ENCODE measurements at regions not wholly inside any gene's neighbourhood (a gene's known extent, or its start where the extent isn't known, plus 50 kb on each side); places are given as distances from the start of the nearest gene placed in this dataset.

GRCh38 chr6:169044381-169045230, 209.0 kb downstream of the THBS2 start:
- DNase-seq, result no peak

- DNase-seq, result no peak
These were observed 211.6 kb downstream of the THBS2 start for GRCh38 chr6:169042061-169042460.

GRCh38 chr6:169041078-169041477, 212.6 kb downstream of the THBS2 start:
- no peak for DNase-seq

- no peak for DNase-seq
These were observed 215.0 kb downstream of the THBS2 start for GRCh38 chr6:169038691-169039090.

GRCh38 chr6:169035385-169036240, 218.0 kb downstream of the THBS2 start:
- DNase-seq, result no peak

GRCh38 chr6:169034516-169035167, 219.0 kb downstream of the THBS2 start:
- DNase-seq, result no peak

GRCh38 chr6:169029861-169030260, 223.8 kb downstream of the THBS2 start:
- DNase-seq, result no peak

GRCh38 chr6:169028343-169028742, 225.3 kb downstream of the THBS2 start:
- DNase-seq, result no peak

- no peak for DNase-seq
These were observed 227.5 kb downstream of the THBS2 start for GRCh38 chr6:169026175-169026574.

GRCh38 chr6:169024047-169024660, 229.5 kb downstream of the THBS2 start:
- no peak for DNase-seq

GRCh38 chr6:169023161-169023874, 230.3 kb downstream of the THBS2 start:
- no peak for DNase-seq

- DNase-seq, result no peak
These were observed 231.6 kb downstream of the THBS2 start for GRCh38 chr6:169022079-169022478.

GRCh38 chr6:169020821-169021220, 232.8 kb downstream of the THBS2 start:
- no peak for DNase-seq

- no peak for DNase-seq
These were observed 233.7 kb downstream of the THBS2 start for GRCh38 chr6:169019727-169020491.

- no peak for DNase-seq
These were observed 234.5 kb downstream of the THBS2 start for GRCh38 chr6:169019111-169019510.

- no peak for DNase-seq
These were observed 236.9 kb downstream of the THBS2 start for GRCh38 chr6:169016758-169017157.

- DNase-seq, result no peak
These were observed 239.1 kb downstream of the THBS2 start for GRCh38 chr6:169014211-169015197.

- DNase-seq, result no peak
These were observed 244.0 kb downstream of the THBS2 start for GRCh38 chr6:169009628-169010027.

GRCh38 chr6:169008641-169009257, 244.9 kb downstream of the THBS2 start:
- DNase-seq, result no peak

- DNase-seq, result no peak
These were observed 248.5 kb downstream of the THBS2 start for GRCh38 chr6:169005166-169005565.
